SK-N-MC (cell line): ENCODE measurements at regions not wholly inside any gene's neighbourhood (a gene's known extent, or its start where the extent isn't known, plus 50 kb on each side); places are given as distances from the start of the nearest gene placed in this dataset.

Source experiments
- DNase-seq: peaks from one replicate; pipeline ENCODE4 v3.0.0-alpha.2; 2011; ENCODE audit warnings: low read depth, low spot score
- H3K27ac ChIP-seq: fragments of 200-600 bp; sonication (generic); 2 replicates; pipeline ENCODE4 v1.5.1; 2016; ENCODE audit warnings: mixed run types
- H3K36me3 ChIP-seq: fragments of 200-600 bp; sonication (generic); 2 replicates; pipeline ENCODE4 v1.6.1; 2017; ENCODE audit warnings: antibody characterized with exemption, low read length, mixed read lengths; ENCODE audit not compliant: insufficient read depth
- H3K4me3 ChIP-seq: fragments of 200-600 bp; sonication (generic); 2 replicates; pipeline ENCODE4 v1.5.1; 2016
- H3K9ac ChIP-seq: fragments of 200-600 bp; sonication (generic); 2 replicates; pipeline ENCODE4 v1.8.0; 2017; ENCODE audit warnings: mixed run types, mixed read lengths; ENCODE audit not compliant: insufficient read length
- H3K9me3 ChIP-seq: fragments of 200-600 bp; sonication (generic); 2 replicates; pipeline ENCODE4 v1.6.1; 2017; ENCODE audit warnings: low read depth, mild to moderate bottlenecking, antibody characterized with exemption, low read length, moderate library complexity, mixed read lengths
- EZH2 ChIP-seq: fragments of 200-600 bp; sonication (generic); IDR thresholded peaks from one replicate; pipeline ENCODE4 v1.6.1; 2017; ENCODE audit warnings: antibody characterized with exemption
- FOXP2 ChIP-seq: optimal IDR thresholded peaks from 2 replicates; pipeline ENCODE3; 2011; ENCODE audit warnings: mild to moderate bottlenecking, moderate library complexity; ENCODE audit not compliant: insufficient read depth; ENCODE audit errors: extremely low read length, control extremely low read depth
- POLR2AphosphoS5 ChIP-seq: IDR thresholded peaks from 2 replicates; pipeline ENCODE4 v1.6.1; 2012; ENCODE audit warnings: mild to moderate bottlenecking, low read depth, low read length, borderline replicate concordance

- Histone ChIP-seq H3K9me3 (no peaks in the 10 kb centered on the region), H3K4me3 (no peak overlapping the region), H3K9ac (no peak overlapping the region), H3K27ac (no peak overlapping the region), H3K36me3 (no peaks in the 10 kb centered on the region)
- no peak for TF ChIP-seq EZH2
- no peak for TF ChIP-seq FOXP2
- TF ChIP-seq POLR2AphosphoS5 = no peak
- no peak for DNase-seq
Measured at GRCh38 chr7:110373416-110373815, 717.5 kb upstream of the LRRN3 start.

- H3K4me3 ChIP-seq = no peak overlapping the region
- H3K9ac ChIP-seq = no peak overlapping the region
- no peak for DNase-seq
- TF ChIP-seq EZH2 (no peak), POLR2AphosphoS5 (no peak), FOXP2 (no peak)
- H3K27ac ChIP-seq = no peak overlapping the region
- H3K36me3 ChIP-seq = no peaks in the 10 kb centered on the region
- H3K9me3 ChIP-seq = no peaks in the 10 kb centered on the region
Measured at GRCh38 chr7:110373859-110374258, 717.1 kb upstream of the LRRN3 start.

GRCh38 chr7:110375068-110375467, 715.9 kb upstream of the LRRN3 start:
- no peak for TF ChIP-seq POLR2AphosphoS5

GRCh38 chr7:110382736-110383135, 708.2 kb upstream of the LRRN3 start:
- Histone ChIP-seq H3K4me3 (no peak overlapping the region), H3K9ac (no peak overlapping the region), H3K27ac (no peak overlapping the region), H3K36me3 (no peaks in the 10 kb centered on the region), H3K9me3 (no peaks in the 10 kb centered on the region)
- DNase-seq = no peak
- TF ChIP-seq POLR2AphosphoS5 (no peak), FOXP2 (no peak), EZH2 (no peak)

More at GRCh38 chr7:110375068-110375467, 715.9 kb upstream of the LRRN3 start:
- no peak for DNase-seq
- Histone ChIP-seq H3K9me3 (no peaks in the 10 kb centered on the region), H3K36me3 (no peaks in the 10 kb centered on the region), H3K9ac (no peak overlapping the region), H3K27ac (no peak overlapping the region), H3K4me3 (no peak overlapping the region)

- no peak overlapping the region for H3K9ac ChIP-seq
- no peak overlapping the region for H3K4me3 ChIP-seq
- DNase-seq = no peak
- no peak overlapping the region for H3K27ac ChIP-seq
- no peaks in the 10 kb centered on the region for H3K36me3 ChIP-seq
- no peaks in the 10 kb centered on the region for H3K9me3 ChIP-seq
- TF ChIP-seq EZH2 = no peak
- TF ChIP-seq FOXP2 = no peak
- TF ChIP-seq POLR2AphosphoS5 = no peak
Measured at GRCh38 chr7:110386006-110386405, 704.9 kb upstream of the LRRN3 start.

GRCh38 chr7:110386913-110387312, 704.0 kb upstream of the LRRN3 start:
- Histone ChIP-seq H3K36me3 (no peaks in the 10 kb centered on the region), H3K27ac (no peak overlapping the region), H3K9me3 (no peaks in the 10 kb centered on the region), H3K9ac (no peak overlapping the region), H3K4me3 (no peak overlapping the region)
- no peak for TF ChIP-seq FOXP2
- no peak for TF ChIP-seq POLR2AphosphoS5
- TF ChIP-seq EZH2 = no peak
- DNase-seq = no peak

- no peak overlapping the region for H3K9ac ChIP-seq
- DNase-seq = no peak
- no peak overlapping the region for H3K4me3 ChIP-seq
- no peak for TF ChIP-seq FOXP2
- no peak for TF ChIP-seq POLR2AphosphoS5
- no peak for TF ChIP-seq EZH2
- H3K36me3 ChIP-seq = no peaks in the 10 kb centered on the region
- no peaks in the 10 kb centered on the region for H3K9me3 ChIP-seq
- H3K27ac ChIP-seq = no peak overlapping the region
Measured at GRCh38 chr7:110387689-110388088, 703.2 kb upstream of the LRRN3 start.

- H3K36me3 ChIP-seq = no peaks in the 10 kb centered on the region
- H3K9me3 ChIP-seq = no peaks in the 10 kb centered on the region
- TF ChIP-seq FOXP2 (no peak), POLR2AphosphoS5 (no peak), EZH2 (no peak)
- H3K27ac ChIP-seq = no peak overlapping the region
- DNase-seq = no peak
- H3K4me3 ChIP-seq = no peak overlapping the region
- no peak overlapping the region for H3K9ac ChIP-seq
Measured at GRCh38 chr7:110388457-110388856, 702.5 kb upstream of the LRRN3 start.

GRCh38 chr7:110396021-110396420, 694.9 kb upstream of the LRRN3 start:
- TF ChIP-seq POLR2AphosphoS5 (no peak), EZH2 (no peak), FOXP2 (no peak)
- no peak overlapping the region for H3K4me3 ChIP-seq
- H3K9ac ChIP-seq = no peak overlapping the region
- H3K27ac ChIP-seq = no peak overlapping the region
- no peaks in the 10 kb centered on the region for H3K36me3 ChIP-seq
- no peaks in the 10 kb centered on the region for H3K9me3 ChIP-seq
- DNase-seq = no peak
